HEK293 (cell line): ENCODE measurements at regions not wholly inside any gene's neighbourhood (a gene's known extent, or its start where the extent isn't known, plus 50 kb on each side); places are given as distances from the start of the nearest gene placed in this dataset.

Experiments
- CTCF ChIA-PET: fragments of 350-600 bp; formaldehyde crosslinking; extraction: SDS; loops from one replicate; lab custom pipeline; 2021; ENCODE audit warnings: antibody characterized with exemption; lab: Yijun Ruan, JAX
- POLR2A ChIA-PET: fragments of 300-600 bp; formaldehyde crosslinking; extraction: SDS; loops from one replicate; lab custom pipeline; 2020; ENCODE audit warnings: antibody characterized with exemption, inconsistent platforms; lab: Yijun Ruan, JAX
- H3K27ac ChIP-seq: fragments of 200-500 bp; sonication (Bioruptor generic); 2 replicates; pipeline ENCODE4 v1.5.1; 2014; ENCODE audit warnings: low read depth, low read length, control low read depth, inconsistent platforms; ENCODE audit errors: extremely low read depth
- H3K36me3 ChIP-seq, 2 experiments: fragments of 200-500 bp in 1 of 2; sonication (Bioruptor generic) in 1 of 2; 1 replicate in 1 of 2; 2 replicates in 1 of 2; pipeline ENCODE4 v1.5.1; 2014 to 2017; ENCODE audit warnings: inconsistent platforms in 2 of 2, low read length in 2 of 2; ENCODE audit not compliant: control insufficient read depth in 2 of 2, insufficient read depth in 1 of 2
- H3K4me1 ChIP-seq: fragments of 200-500 bp; sonication (Bioruptor generic); 2 replicates; pipeline ENCODE4 v1.5.1; 2014; ENCODE audit warnings: mild to moderate bottlenecking, low read length, inconsistent platforms; ENCODE audit not compliant: control insufficient read depth, insufficient read depth
- H3K4me3 ChIP-seq: 2 replicates; pipeline ENCODE4 v1.5.1; 2011; ENCODE audit warnings: low read depth, mild to moderate bottlenecking, control low read depth, low read length, moderate library complexity
- H3K9me3 ChIP-seq: fragments of 200-500 bp; sonication (Bioruptor generic); 2 replicates; pipeline ENCODE4 v1.5.1; 2014; ENCODE audit warnings: low read depth, low read length, inconsistent platforms; ENCODE audit not compliant: control insufficient read depth, insufficient read depth
- BCL11B ChIP-seq: fragments of 450-650 bp; formaldehyde crosslinking; IDR thresholded peaks from 2 replicates; pipeline ENCODE4 v1.5.1; 2016; ENCODE audit warnings: low read depth, missing biosample characterization, missing genetic modification characterization
- GLI4 ChIP-seq: fragments of 450-650 bp; formaldehyde crosslinking; IDR thresholded peaks from 2 replicates; pipeline ENCODE4 v1.5.1; 2016; ENCODE audit warnings: missing biosample characterization, missing genetic modification characterization
- ZBTB49 ChIP-seq: fragments of 450-650 bp; formaldehyde crosslinking; IDR thresholded peaks from 2 replicates; pipeline ENCODE4 v1.5.1; 2016; ENCODE audit warnings: missing biosample characterization, missing genetic modification characterization, low read depth
- ZNF169 ChIP-seq: fragments of 450-650 bp; formaldehyde crosslinking; IDR thresholded peaks from 2 replicates; pipeline ENCODE4 v1.5.1; 2016; ENCODE audit warnings: missing biosample characterization, missing genetic modification characterization
- ZNF274 ChIP-seq, 2 experiments: fragments of 200-500 bp in 1 of 2; fragments of 450-650 bp in 1 of 2; sonication (Bioruptor generic) in 1 of 2; formaldehyde crosslinking in 1 of 2; IDR thresholded peaks; 2 replicates each; pipeline versions ENCODE4 v1.5.1 to v1.6.1; 2014 to 2016; ENCODE audit warnings: borderline replicate concordance in 1 of 2, inconsistent platforms in 1 of 2, low read length in 1 of 2, missing biosample characterization in 1 of 2, missing genetic modification characterization in 1 of 2
- ZNF280D ChIP-seq: fragments of 450-650 bp; formaldehyde crosslinking; IDR thresholded peaks from 2 replicates; pipeline ENCODE4 v1.5.1; 2016; ENCODE audit warnings: missing biosample characterization, missing genetic modification characterization
- ZNF341 ChIP-seq: fragments of 450-650 bp; formaldehyde crosslinking; IDR thresholded peaks from 2 replicates; pipeline ENCODE4; 2016; ENCODE audit warnings: low read depth, missing biosample characterization, missing genetic modification characterization
- ZNF692 ChIP-seq: fragments of 450-650 bp; formaldehyde crosslinking; IDR thresholded peaks from 2 replicates; pipeline ENCODE4 v1.5.1; 2016; ENCODE audit warnings: missing biosample characterization, missing genetic modification characterization
- ZNF776 ChIP-seq: fragments of 450-650 bp; formaldehyde crosslinking; IDR thresholded peaks from 2 replicates; pipeline ENCODE4 v1.5.0; 2017; ENCODE audit warnings: missing biosample characterization, missing genetic modification characterization, borderline replicate concordance
- ZNF777 ChIP-seq: fragments of 450-650 bp; formaldehyde crosslinking; IDR thresholded peaks from 2 replicates; pipeline ENCODE4 v1.5.1; 2017; ENCODE audit warnings: missing biosample characterization, missing genetic modification characterization, borderline replicate concordance

DNA sequence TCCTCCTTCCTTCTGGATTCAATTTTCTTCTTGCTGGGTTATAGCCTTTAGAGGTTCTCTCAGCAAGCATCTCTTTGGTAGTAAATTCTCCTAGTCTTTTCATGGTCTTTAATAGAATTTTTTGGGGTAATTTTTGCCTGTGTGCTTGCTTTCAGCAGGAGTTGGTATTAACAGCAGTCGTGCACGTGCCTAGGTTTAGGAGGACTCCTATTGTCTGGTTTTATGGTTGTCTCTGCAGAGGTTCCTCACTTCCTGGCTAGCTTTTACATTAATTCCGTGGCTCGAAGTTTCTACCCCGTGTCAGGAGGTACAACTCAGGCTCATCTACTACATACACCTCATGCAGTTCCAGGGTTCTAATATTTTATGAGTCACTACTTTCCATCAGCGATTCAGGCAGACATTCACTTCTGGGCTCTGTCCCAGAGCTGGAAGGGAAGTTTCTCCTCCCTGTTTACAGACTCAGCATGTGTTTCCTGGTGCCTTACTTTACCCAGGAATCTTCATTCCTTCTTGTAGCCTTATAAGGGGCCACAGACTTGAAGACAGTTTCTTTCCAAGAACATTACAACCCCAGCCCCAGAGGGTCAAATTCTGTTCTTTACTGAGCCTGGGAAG, 643.6 kb downstream of the HS3ST4 start (continued):
- TF ChIP-seq ZNF274 (IDR thresholded peaks at IDR 0.05; ENCODE audit: low read length) (no peak), ZNF274 (tag by site-specific recombination; IDR thresholded peaks at IDR 0.05; ENCODE audit: borderline replicate concordance) (no peak), BCL11B (tag by site-specific recombination) (no peak)
- TF ChIP-seq, all 188 proteins: peak for 0

GRCh38 chr16:26342621-26343020, 650.9 kb downstream of the HS3ST4 start:
- no peaks in the 10 kb centered on the region for H3K4me1 ChIP-seq
- H3K27ac ChIP-seq: no peak overlapping the region
- H3K36me3 ChIP-seq: no peaks in the 10 kb centered on the region
- ChIA-PET POLR2A (no interaction called here), CTCF (no interaction called here)
- no peaks in the 10 kb centered on the region for H3K9me3 ChIP-seq
- no peak overlapping the region for H3K4me3 ChIP-seq
- no peak for TF ChIP-seq ZNF169
- TF ChIP-seq ZNF776 (tag by site-specific recombination): no peak
- no peak for TF ChIP-seq ZNF692
- no peak for TF ChIP-seq ZNF777
- no peak for TF ChIP-seq ZNF341 (tag by site-specific recombination)

DNA sequence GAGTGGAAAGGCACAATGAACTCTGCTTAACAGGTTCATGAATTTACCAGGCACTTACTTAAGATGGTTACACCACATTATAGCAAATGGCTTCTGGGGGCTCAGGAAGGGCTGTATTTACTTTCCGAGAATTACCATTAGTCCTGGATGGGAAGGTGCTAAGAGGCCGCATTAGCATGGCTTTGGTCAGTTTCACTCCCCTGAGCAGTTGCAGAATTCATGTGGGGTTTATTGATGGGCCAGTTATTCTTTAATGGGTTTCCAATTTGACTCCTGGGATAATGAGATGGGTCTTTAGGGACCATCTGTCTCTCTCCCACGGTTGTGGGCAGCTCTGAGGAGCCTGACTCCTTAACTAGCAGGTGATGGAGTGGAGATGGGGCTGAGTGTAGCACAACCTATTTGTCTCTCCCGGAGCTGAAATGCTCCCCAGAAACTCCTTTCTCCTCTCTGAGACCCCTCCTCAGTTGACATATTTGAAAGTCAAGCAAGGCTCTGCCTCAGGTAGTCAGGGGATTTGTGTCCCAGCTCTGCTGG, 652.5 kb downstream of the HS3ST4 start:
- Histone ChIP-seq H3K36me3 (no peaks in the 10 kb centered on the region), H3K9me3 (no peaks in the 10 kb centered on the region), H3K4me1 (no peaks in the 10 kb centered on the region), H3K27ac (no peak overlapping the region), H3K4me3 (no peak overlapping the region)
- ChIA-PET POLR2A (no interaction called here), CTCF (no interaction called here)
- no peak for TF ChIP-seq ZNF280D (tag by site-specific recombination)

GRCh38 chr16:26344976-26345375, 653.2 kb downstream of the HS3ST4 start:
- POLR2A ChIA-PET: no interaction called here
- Histone ChIP-seq H3K27ac (no peak overlapping the region), H3K4me1 (no peaks in the 10 kb centered on the region), H3K9me3 (no peaks in the 10 kb centered on the region), H3K36me3 (no peaks in the 10 kb centered on the region), H3K4me3 (no peak overlapping the region)
- CTCF ChIA-PET: no interaction called here
- TF ChIP-seq ZBTB49 (tag by site-specific recombination) (no peak), GLI4 (no peak)
